ENCODE measurements at regions not wholly inside any gene's neighbourhood (a gene's known extent, or its start where the extent isn't known, plus 50 kb on each side); places are given as distances from the start of the nearest gene placed in this dataset.

- no peak overlapping the region for H2AFZ ChIP-seq (ENCODE audit: low read depth, low read length)
- H3K4me1 ChIP-seq (ENCODE audit: low read length): peaks cover under 1% of the 10 kb centered on the region; the same call in 1 of the 2 replicates
- H4K20me1 ChIP-seq (ENCODE audit: insufficient read depth, low read length): no peaks in the 10 kb centered on the region
- H3K9me3 ChIP-seq (ENCODE audit: insufficient read depth, low read length): no peaks in the 10 kb centered on the region
- no peaks in the 10 kb centered on the region for H3K36me3 ChIP-seq (replicated peaks; ENCODE audit: low read depth, low read length)
- no peaks in the 10 kb centered on the region for H3K79me2 ChIP-seq (ENCODE audit: low read length)
- TF ChIP-seq EZH2phosphoT487 (IDR thresholded peaks at IDR 0.05; ENCODE audit: low read depth) (no peak), CTCF (IDR thresholded peaks at IDR 0.05; ENCODE audit: low read depth, low read length) (no peak)
- H3K27me3 ChIP-seq (ENCODE audit: low read depth, low read length): peaks cover 28% of the 10 kb centered on the region
- no peak overlapping the region for H3K4me2 ChIP-seq (ENCODE audit: low read length)
- no peak overlapping the region for H3K27ac ChIP-seq (ENCODE audit: low read length)
- H3K9ac ChIP-seq (ENCODE audit: low read length): no peak overlapping the region
- H3K4me3 ChIP-seq (ENCODE audit: low read length): no peak overlapping the region
These were observed 386.6 kb upstream of the ARID1B start for GRCh38 chr6:156390621-156391020.

GRCh38 chr6:156389296-156389695, 387.9 kb upstream of the ARID1B start:
- no peak overlapping the region for H3K4me2 ChIP-seq (ENCODE audit: low read length)
- H3K9me3 ChIP-seq (ENCODE audit: insufficient read depth, low read length): no peaks in the 10 kb centered on the region

GRCh38 chr6:156387472-156387871, 389.7 kb upstream of the ARID1B start:
- Histone ChIP-seq H3K9ac (ENCODE audit: low read length) (no peak overlapping the region), H3K9me3 (ENCODE audit: insufficient read depth, low read length) (no peaks in the 10 kb centered on the region), H3K36me3 (replicated peaks; ENCODE audit: low read depth, low read length) (no peaks in the 10 kb centered on the region), H3K4me3 (ENCODE audit: low read length) (no peak overlapping the region), H3K4me1 (ENCODE audit: low read length) (no peaks in the 10 kb centered on the region), H3K27me3 (ENCODE audit: low read depth, low read length) (peaks cover 7% of the 10 kb centered on the region; the same call in 1 of the 2 replicates), H2AFZ (ENCODE audit: low read depth, low read length) (no peak overlapping the region), H4K20me1 (ENCODE audit: insufficient read depth, low read length) (no peaks in the 10 kb centered on the region), H3K79me2 (ENCODE audit: low read length) (no peaks in the 10 kb centered on the region), H3K27ac (ENCODE audit: low read length) (no peak overlapping the region), H3K4me2 (ENCODE audit: low read length) (no peak overlapping the region)
- no peak for TF ChIP-seq EZH2phosphoT487 (IDR thresholded peaks at IDR 0.05; ENCODE audit: low read depth)
- TF ChIP-seq CTCF (IDR thresholded peaks at IDR 0.05; ENCODE audit: low read depth, low read length): no peak

More at GRCh38 chr6:156389296-156389695, 387.9 kb upstream of the ARID1B start:
- Histone ChIP-seq H2AFZ (ENCODE audit: low read depth, low read length) (no peak overlapping the region), H3K36me3 (replicated peaks; ENCODE audit: low read depth, low read length) (no peaks in the 10 kb centered on the region), H3K4me3 (ENCODE audit: low read length) (no peak overlapping the region), H4K20me1 (ENCODE audit: insufficient read depth, low read length) (no peaks in the 10 kb centered on the region), H3K79me2 (ENCODE audit: low read length) (no peaks in the 10 kb centered on the region), H3K9ac (ENCODE audit: low read length) (no peak overlapping the region), H3K4me1 (ENCODE audit: low read length) (no peaks in the 10 kb centered on the region), H3K27ac (ENCODE audit: low read length) (no peak overlapping the region), H3K27me3 (ENCODE audit: low read depth, low read length) (peaks cover 18% of the 10 kb centered on the region)
- TF ChIP-seq CTCF (IDR thresholded peaks at IDR 0.05; ENCODE audit: low read depth, low read length) (no peak), EZH2phosphoT487 (IDR thresholded peaks at IDR 0.05; ENCODE audit: low read depth) (no peak)

GRCh38 chr6:156383059-156383458, 394.1 kb upstream of the ARID1B start:
- Histone ChIP-seq H3K9ac (ENCODE audit: low read length) (no peak overlapping the region), H3K4me2 (ENCODE audit: low read length) (no peak overlapping the region), H3K9me3 (ENCODE audit: insufficient read depth, low read length) (no peaks in the 10 kb centered on the region), H4K20me1 (ENCODE audit: insufficient read depth, low read length) (no peaks in the 10 kb centered on the region), H3K4me3 (ENCODE audit: low read length) (no peak overlapping the region), H2AFZ (ENCODE audit: low read depth, low read length) (no peak overlapping the region), H3K4me1 (ENCODE audit: low read length) (no peaks in the 10 kb centered on the region), H3K79me2 (ENCODE audit: low read length) (no peaks in the 10 kb centered on the region), H3K27me3 (ENCODE audit: low read depth, low read length) (no peaks in the 10 kb centered on the region), H3K27ac (ENCODE audit: low read length) (no peak overlapping the region), H3K36me3 (replicated peaks; ENCODE audit: low read depth, low read length) (no peaks in the 10 kb centered on the region)
- TF ChIP-seq CTCF (IDR thresholded peaks at IDR 0.05; ENCODE audit: low read depth, low read length) (no peak), EZH2phosphoT487 (IDR thresholded peaks at IDR 0.05; ENCODE audit: low read depth) (no peak)
